HL-60/S4 treated with phorbol 12-myristate 13-acetate at 8.2 ng/mL for 4 days and 3 days (cell line): ENCODE measurements at regions not wholly inside any gene's neighbourhood (a gene's known extent, or its start where the extent isn't known, plus 50 kb on each side); places are given as distances from the start of the nearest gene placed in this dataset.
"Not testable (repeated sequence)": the region's sequence is repeated elsewhere in the genome, so short reads cannot be mapped to it uniquely, and the experiment has no call there.

Experiments
- in situ Hi-C: fragments of 300-500 bp; cut with MboI; formaldehyde crosslinking; loops from 2 replicates; pipeline ENCODE4 v1.15.0; 2022; ENCODE audit warnings: low sequenced_read_pairs

GRCh38 chr6:170200458-170200891 lies 90.4 kb downstream of the DLL1 start:
- in situ Hi-C loops, result no loop called here

- in situ Hi-C loops, result no loop called here
These were observed 91.2 kb downstream of the DLL1 start for GRCh38 chr6:170199716-170200115.

GRCh38 chr6:170198298-170198697 lies 92.6 kb downstream of the DLL1 start:
- in situ Hi-C loops, result no loop called here

GRCh38 chr6:170193326-170193821 lies 97.5 kb downstream of the DLL1 start:
- in situ Hi-C loops, result no loop called here

- in situ Hi-C loops, result no loop called here
These were observed 98.0 kb downstream of the DLL1 start for GRCh38 chr6:170192905-170193304.

GRCh38 chr6:170192101-170192500 lies 98.8 kb downstream of the DLL1 start:
- in situ Hi-C loops, result not testable (repeated sequence)

- in situ Hi-C loops, result no loop called here
These were observed 100.8 kb downstream of the DLL1 start for GRCh38 chr6:170190046-170190445.

GRCh38 chr6:170189236-170189635 lies 101.6 kb downstream of the DLL1 start:
- in situ Hi-C loops, result no loop called here

- in situ Hi-C loops, result no loop called here
These were observed 102.3 kb downstream of the DLL1 start for GRCh38 chr6:170188571-170189001.

GRCh38 chr6:170187669-170188566 lies 103.0 kb downstream of the DLL1 start:
- in situ Hi-C loops, result no loop called here

GRCh38 chr6:170186941-170187668 lies 103.8 kb downstream of the DLL1 start:
- in situ Hi-C loops, result no loop called here

GRCh38 chr6:170186006-170186935 lies 104.6 kb downstream of the DLL1 start:
- in situ Hi-C loops, result no loop called here

GRCh38 chr6:170185175-170185978 lies 105.5 kb downstream of the DLL1 start:
- in situ Hi-C loops, result no loop called here

GRCh38 chr6:170184316-170184715 lies 106.6 kb downstream of the DLL1 start:
- in situ Hi-C loops, result no loop called here

- in situ Hi-C loops, result no loop called here
These were observed 107.4 kb downstream of the DLL1 start for GRCh38 chr6:170183521-170183920.

- in situ Hi-C loops, result no loop called here
These were observed 108.1 kb downstream of the DLL1 start for GRCh38 chr6:170182781-170183120.

GRCh38 chr6:170182093-170182780 lies 108.6 kb downstream of the DLL1 start:
- in situ Hi-C loops, result no loop called here

- in situ Hi-C loops, result no loop called here
These were observed 109.6 kb downstream of the DLL1 start for GRCh38 chr6:170181338-170181690.

- in situ Hi-C loops, result no loop called here
These were observed 110.1 kb downstream of the DLL1 start for GRCh38 chr6:170180671-170181337.
